HG03565 (cell line): ENCODE measurements at regions not wholly inside any gene's neighbourhood (a gene's known extent, or its start where the extent isn't known, plus 50 kb on each side); places are given as distances from the start of the nearest gene placed in this dataset.

ENCODE experiments used
- ATAC-seq: cut with Tn5 transposase; IDR thresholded peaks from one replicate; pipeline ENCODE4 v1.9.1; 2021; ENCODE audit warnings: mild to moderate bottlenecking, moderate library complexity; ENCODE audit not compliant: unreplicated experiment

DNA sequence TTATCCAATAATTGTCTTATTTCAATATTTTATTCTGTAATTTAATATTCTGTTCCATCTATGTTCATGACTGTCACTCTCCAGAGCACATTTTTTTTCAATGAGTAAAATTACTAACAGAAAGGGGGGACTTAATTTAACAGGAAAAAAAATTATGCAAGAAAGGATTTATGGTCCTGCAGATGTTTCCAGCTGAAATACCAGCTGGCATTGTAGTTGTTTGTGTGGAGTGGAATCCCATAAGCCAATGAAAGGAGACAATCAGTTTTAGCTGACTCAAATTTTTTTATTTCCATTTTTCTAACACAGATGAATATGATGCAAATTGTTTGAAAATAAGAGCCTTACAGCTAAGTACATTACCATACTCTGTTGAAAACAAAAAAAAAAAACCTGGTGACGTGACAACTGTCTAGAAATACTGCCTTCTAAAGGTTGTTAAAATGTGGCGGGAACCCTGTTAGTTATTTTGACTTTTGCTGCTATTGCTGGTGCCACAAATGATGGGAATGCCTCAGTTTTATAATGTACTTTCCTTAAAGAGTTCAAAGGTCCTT, 389.1 kb downstream of the ETS1 start:
- no peak for ATAC-seq

DNA sequence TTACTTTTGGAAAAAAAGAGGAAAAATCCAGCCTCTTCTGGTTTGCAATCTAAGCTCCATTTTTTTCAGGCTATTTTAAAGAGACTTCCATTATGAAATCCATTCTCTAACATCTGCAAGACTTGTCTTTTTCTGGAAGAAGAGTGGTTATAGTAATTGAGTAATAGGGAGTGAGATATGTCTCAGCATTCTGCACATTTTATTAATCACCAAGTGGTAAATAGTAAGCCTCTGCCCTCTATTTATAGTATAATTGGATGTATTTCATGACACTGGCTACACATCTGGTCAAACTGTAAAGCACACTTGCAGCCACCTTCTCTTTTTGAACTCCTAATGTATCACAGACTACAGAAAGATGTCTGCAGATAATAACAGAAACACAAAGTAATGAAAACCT, 391.1 kb downstream of the ETS1 start:
- ATAC-seq = no peak

DNA sequence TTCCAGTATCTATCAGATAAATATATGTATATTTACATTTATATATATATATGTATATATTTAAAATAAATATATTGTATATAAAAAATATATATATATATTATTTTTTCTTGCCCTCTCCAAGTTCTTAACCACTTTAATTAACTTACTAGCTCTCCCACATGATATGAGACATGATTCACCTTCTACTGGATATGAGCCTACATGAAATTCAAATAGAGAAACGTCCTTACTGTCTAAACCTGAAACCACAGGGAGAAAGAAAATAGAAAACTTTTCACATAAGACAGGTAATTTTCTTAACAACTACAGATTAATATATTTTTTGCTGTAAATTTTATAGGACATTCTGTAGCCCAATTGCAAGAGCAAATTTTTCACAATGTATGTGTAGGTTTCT, 391.6 kb downstream of the ETS1 start:
- no peak for ATAC-seq

DNA sequence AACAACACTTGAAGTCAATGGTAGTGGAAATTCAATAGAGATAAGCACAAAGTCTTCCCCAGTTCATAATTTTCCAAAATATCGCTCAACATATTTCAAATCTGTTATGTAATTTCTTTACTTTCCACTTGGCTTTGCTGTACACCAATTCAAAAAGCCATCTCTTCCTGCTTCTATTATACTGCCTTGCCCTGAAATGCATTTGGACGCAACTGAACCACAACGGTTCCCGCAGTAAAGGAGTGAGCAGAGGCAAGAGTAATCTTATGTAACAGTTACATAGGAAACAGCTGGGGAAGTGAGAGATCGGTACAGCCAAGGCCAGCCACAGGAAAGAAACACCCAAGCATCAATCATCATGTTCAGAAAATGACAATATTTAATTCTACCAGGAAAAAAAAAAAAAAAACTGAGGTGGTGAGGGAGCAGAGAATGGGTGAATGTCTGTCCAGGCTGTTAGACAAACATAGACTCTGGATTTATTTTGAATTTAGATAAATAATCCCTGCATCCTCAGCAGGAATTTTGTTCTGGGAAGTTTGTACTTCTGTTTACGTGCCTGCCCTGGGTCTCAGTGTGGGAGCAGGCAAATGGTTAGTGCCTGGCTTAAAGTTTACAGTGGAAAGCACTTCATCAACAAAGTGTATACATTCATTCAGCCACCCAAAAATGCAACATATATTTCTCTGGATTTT, 392.2 kb downstream of the ETS1 start:
- no peak for ATAC-seq

DNA sequence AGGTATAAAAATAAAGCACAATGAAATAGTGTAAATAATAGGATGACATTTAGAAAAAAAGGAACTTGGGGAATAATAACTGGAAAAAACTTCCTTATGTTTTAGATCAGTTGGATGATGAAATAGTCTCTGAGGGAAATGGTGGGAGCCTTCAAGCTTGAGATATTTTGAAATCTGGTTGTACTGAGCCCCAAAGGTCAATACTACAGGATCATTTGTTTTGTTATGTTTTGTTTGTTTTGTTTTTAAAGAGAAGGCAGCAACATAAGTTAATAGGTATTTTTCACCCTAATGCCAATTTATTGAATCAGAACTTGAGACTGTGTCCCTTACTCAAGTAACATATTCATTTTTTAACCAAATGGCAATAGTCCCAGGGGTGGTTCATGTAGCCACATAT, 393.1 kb downstream of the ETS1 start:
- ATAC-seq = no peak

DNA sequence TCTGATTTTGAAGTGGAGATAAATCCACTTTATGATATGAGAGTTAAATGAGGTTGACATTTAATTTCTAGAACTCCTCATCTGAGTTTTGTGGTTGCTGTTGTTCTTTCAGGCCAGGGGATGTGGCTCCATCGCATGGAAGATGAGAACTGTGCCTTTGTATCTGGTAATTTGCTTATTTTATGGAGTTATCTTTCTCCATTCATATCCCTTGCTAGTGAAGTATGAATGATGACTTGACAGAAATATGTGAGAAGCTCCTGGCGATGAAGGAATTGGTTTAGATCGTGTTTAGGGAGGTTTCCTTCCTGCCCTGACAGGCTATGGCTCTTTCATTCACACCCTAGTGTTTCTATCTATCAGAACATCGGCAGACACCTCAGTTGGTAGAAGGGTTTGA, 393.7 kb downstream of the ETS1 start:
- ATAC-seq = no peak

DNA sequence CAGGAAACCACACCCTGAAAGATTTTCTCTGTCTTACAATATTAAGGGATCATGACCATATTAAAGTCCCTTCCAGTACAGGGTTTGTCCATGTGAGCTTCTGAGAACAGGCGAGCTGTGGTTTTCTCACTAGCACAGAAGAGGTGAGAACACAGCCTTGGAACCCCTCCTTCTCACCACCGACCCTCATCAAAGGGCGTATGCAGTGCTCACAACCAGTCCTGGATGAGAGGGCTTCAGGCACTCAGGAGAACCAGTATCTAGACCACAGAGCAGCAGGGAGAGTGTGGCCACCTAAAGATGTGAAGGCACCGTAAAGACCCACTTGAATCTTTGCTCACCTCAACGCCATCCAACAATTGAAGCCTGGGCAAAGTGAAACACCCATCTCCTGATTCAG, 397.0 kb downstream of the ETS1 start:
- ATAC-seq = no peak

DNA sequence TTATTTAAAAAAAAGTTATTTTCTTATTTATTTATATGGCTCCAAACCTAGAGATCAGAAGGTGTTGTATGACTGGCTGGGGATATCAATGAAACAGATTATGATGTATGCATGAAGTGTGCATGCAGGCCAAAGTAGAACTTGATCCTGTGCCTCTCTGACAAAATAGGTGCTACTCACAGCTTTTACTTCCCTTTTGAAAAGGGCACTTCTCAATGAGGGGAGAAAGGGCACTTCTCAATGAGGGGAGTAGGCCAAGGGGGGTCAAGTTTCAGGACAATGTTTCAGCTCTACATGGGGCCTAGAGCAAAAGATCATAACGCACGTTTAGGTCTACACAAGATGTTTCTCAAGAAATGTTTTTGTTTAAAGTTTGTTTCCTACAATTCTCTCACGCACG, 397.5 kb downstream of the ETS1 start:
- no peak for ATAC-seq

DNA sequence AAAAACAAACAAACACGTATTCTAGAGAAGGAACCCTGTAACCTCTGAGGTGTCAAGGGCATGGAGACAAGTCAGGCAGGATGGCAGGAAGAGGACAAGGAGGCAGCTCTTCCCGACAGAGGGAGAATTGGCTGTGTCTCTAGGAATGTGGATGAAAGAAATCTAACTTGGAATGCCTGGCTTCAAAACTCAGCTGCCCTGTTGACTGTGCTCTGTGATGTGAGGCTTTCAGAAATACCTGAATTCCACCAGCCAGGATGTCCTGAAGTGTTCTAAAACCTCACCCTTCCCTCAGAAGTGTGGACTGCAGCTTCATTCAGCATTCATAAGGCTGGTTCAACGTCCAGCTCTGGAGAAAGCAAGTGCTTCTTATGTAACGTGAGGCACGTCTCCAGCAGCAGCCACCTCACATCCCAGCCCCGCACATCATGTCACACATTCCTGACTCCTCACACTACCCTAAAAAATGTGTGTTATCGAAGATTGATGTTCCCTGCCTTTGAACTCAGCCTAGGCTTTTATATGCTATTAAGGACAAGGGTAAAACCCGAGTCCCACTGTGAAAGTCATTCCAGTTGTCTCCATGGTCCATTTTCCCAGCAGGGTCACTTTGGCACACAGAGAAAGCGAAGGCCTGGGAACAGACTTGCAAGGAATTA, 398.9 kb downstream of the ETS1 start:
- no peak for ATAC-seq

DNA sequence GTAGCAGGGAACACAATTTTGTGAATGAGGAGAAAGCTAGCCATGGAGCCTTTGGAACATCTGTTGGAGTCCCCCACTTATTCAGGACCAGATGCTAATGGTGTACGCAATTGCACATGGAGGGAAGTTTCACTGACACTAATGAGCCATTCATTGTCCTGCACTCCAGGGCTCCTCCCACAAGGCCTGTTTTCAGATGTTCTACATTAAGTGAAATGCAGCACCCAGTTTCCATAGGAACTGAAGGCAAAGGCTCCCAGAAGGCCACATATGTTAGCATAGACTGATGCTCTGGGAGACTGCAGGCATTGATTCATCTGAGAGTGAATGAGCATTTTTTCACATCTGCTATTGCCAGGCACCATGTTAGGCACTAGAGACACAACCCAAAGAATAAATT, 399.5 kb downstream of the ETS1 start:
- no peak for ATAC-seq

DNA sequence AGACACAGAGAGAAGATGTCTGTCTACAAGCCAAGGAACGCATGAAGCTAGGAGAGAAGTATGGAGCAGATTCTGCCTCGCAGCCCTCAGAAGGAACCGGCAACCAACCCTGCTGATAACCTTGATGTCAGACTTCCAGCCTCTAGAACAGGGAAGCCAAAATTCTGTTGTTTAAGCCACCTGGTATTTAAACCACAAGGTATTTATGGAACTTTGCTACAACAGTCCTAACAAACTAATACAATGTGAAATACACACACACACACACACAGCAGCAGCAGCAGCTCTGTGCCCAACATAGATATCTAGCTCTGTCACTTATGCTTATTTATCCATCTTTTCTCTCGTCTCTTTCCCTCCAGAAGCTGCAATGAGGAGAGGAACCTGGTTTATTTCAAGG, 400.0 kb downstream of the ETS1 start:
- ATAC-seq = no peak

DNA sequence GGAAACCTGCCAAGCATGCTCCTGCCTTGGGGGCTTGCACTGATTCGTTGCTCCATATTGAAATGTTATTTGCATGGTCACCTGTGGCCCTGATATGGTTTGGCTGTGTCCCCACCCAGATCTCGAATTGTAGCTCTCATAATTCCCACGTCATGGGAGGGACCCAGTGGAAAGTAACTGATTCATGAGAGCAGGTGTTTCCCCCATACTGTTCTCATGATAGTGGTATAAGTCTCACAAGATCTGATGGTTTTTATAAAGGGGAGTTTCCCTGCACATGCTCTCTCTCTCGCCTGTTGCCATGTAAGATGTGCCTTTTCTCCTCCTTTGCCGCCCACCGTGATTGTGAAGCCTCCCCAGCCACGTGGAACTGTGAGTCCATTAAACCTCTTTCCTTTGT, 402.4 kb downstream of the ETS1 start:
- ATAC-seq = no peak

DNA sequence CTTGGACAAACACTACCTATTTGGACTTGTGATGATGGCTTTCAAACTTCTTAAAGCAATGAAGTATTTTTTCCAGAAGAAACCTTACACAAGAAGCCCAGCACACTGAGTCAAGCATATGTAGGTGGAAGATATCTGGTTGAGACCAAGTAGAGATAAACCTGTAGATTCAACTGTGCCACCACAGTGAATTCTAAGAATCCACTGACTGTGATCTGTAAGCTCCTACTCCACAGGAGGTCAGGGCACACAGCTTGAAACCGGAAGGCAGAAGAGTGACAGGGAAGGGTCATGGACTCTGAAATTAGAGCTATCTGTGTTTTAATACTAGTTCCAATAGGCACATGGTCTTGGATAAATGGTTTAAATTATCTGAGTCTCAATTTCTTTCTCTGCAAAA, 404.5 kb downstream of the ETS1 start:
- no peak for ATAC-seq

DNA sequence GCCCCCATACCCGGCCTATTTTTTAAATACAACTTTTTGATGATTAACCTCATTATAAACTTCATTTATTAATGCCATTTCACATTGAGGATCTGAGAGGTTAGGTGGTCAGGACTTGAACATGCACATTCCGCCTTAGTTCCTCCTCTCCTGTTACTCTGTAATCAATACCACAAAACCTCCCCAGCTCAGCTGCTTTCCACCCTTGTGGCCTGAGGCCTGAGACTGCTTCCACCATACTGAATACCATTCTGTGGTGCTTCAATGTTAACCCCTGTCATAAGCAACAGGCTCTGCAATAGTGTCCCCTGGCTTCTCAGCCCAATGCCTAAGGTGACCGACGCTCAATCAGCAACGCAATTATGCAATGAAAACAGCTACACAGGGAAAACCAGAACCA, 405.4 kb downstream of the ETS1 start:
- no peak for ATAC-seq

DNA sequence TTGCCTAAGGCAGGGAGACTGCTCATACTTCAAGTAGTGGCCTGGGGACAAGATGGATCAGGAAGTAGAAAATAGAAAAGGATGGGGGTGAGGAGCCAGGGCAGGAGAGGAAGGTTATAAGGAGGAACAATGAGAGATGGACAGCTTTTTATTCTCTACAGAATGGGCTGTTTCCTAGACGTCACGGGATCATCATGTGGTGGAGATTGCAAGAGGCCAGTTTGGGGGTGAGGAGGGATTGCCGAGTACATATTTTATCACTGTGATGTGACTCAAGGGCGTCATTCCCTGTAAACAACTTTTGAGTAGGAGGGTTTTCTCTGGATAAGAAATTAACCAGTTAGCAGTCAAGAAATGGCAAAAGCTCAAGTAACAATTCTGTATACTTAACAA, 406.3 kb downstream of the ETS1 start:
- no peak for ATAC-seq

DNA sequence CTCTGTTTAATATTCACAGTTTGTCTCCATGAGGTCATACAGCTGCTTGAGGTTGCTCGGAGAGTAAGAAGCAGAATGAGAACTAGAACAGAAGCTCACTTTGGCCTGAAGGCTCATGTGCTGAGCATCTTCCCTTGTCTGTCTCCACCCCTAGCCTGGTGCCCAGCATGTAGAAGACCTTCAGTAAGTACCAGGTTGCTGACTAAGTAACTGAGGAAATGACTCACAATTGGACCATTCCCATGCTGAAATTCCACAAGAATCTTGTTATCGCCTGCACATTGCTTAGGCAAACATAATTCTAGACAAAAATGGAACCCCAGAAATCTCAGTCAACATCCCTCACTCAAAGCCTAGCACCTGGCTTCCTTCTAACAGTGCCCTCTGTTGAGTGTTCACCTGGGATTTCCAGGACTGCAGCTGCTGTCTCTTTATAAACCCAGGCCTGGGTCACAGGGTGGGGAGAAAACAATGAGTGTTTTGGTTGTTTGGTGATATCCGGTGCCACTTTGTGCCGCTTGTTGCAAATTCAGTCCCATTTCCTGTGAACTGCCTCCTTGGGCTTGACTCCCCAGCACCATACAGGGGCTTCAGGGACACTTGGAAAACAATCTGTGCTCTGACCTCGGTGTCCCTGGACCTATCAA, 406.8 kb downstream of the ETS1 start:
- ATAC-seq = no peak

DNA sequence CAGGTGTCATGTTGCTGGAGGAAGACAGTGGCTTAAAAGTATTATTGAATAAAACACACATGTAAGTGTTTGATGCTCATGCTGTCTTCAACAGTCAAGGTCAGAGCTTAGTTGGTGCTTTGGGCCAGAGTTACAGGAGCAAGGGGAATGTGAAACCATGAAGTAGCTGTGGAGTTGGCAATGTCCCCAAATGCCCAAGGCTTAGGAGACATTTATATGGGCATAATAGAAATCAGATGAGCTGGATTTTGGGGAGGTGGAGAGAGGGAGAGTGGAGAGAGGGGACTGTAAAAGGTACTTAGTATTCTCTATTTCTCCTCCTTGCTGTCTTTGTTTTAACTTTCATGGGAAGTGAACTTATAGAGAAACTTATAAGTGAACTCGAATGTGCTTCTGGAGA, 407.8 kb downstream of the ETS1 start:
- no peak for ATAC-seq

DNA sequence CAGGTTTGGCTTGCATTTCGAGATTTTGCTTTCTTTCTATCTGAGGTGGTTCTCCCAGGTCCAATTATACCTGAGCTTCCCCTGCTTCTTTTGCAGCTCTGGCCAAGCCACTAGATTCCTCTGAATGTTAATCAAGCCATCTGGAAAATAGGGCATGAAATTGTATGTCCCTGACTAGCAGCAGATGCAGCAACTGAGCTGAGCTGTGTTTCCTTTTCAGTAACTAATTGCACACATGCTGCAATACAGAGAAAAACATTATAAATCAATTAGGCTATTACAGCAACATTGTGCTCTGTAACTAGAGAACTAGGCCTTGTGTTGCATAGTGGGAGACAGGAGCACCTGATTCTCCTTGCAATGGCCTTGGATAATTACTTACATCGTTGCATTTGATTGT, 408.3 kb downstream of the ETS1 start:
- ATAC-seq = no peak

DNA sequence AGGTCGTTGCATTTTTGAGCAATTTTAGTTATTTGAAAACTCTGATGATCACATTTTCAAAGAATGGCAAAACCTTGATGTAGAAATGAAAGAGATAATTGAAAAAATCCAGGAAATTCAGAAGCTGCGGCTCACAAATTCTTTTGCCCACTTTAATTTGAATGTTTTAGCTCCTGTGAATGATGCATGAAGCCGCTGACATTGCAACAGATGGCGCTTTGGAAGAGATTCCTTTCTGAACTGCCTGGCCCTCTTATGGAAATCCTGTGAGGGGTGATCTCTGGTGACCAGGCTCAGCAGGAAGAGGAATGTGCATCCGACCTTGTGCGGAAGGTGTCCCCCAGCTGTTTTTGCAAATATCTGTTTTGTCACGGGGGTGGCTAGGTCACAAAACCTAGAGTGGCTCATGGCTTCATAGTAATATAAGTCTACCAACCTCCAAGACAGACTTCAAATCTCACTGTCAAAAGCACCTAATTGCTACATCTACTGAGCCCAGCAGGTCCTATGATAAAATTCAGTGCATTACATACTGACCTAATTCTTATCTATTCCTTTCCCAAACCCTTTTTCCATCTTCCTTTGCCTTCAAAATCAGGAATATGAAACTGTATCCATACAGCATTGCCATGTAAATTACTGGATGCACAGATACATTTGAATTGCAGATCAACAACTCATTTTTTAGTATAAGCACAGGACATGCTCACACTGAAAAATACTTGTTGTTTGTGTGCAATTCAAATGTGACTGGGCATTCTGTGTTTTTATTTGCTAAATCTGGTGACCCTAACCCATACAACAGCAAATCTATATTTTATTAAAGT, 412.7 kb downstream of the ETS1 start:
- ATAC-seq = no peak

DNA sequence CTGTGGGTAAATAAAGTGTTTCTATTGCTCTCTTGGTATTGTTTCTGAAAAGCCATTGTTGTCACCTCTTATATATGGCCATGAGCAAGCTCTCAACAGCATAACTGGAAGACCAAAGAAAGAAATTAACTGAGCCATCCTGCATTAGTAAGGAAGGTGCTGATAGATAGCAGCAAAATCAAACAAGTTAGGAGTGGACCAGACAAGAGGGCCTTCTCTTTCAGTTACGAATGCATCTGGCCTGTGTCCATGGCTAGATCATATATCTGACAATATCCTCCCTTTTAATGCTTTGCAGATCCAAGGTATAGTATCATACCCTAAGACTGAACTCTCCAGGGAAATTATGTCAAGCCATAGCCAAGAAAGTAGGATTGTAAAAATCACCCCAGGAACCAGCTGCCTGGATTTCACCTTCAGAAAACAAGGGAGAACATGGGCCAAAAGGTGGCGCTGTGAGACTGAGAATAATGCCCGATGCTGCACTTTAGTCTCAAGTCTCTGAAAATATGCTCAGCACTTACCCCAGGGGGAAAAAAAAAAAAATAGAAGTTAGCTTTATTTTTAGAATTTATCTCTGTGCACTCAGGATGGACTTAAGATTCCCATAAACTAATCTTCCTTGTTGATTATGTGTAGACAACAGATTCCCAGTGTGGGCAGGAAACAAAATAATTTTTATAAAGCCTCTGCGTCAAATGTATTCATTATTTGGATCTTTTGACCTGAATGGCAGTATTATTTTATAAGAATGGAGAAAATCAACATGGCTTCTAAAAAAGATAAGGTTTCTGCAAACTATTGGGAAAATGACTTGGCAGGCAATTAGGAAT, 415.1 kb downstream of the ETS1 start:
- ATAC-seq = peak; percentile 73
